ENCODE measurements at regions not wholly inside any gene's neighbourhood (a gene's known extent, or its start where the extent isn't known, plus 50 kb on each side); places are given as distances from the start of the nearest gene placed in this dataset.

DNA sequence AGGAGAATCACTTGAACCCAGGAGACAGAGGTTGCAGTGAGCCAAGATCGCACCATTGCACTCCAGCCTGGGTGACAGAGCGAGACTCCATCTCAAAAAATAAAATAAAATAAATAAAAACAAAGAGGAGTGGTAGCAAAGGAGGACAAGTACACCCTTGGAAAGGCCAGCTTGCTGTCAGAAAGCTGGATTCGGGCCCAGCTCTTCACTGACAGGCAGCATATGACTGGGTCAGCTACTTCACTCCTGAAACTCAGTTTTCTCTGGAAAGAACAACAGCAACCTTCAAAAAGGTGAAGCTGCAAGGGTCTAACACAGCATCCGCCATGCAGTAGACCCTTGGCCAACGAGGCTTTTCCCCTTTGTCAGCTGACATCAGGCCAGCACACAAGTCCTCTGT lies 156.0 kb upstream of the TIAM1 start:
- no peak for DNase-seq (ENCODE audit: low read depth in 2 of 2)

GRCh38 chr21:31498985-31499384 lies 154.9 kb upstream of the TIAM1 start:
- no peak for DNase-seq (ENCODE audit: low read depth in 2 of 2)

DNA sequence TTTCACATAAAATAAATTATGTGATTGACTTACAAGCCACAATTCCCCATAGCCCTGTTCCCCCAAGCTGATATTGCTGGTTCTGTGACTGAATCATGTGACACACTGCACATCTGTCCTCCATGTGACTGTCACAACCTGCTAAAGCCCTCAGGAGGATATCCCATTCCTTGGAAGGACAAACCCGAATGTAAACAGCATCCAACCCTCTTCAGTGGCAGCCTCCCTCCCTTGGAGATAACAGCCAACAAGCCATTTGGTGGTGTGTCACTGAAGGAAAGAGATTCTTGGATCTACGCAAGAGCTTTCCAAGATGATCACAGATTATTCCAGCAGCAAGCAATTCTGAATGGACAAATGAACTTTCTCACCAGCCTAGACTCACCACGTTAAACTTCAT lies 153.9 kb upstream of the TIAM1 start:
- no peak for DNase-seq (ENCODE audit: low read depth in 2 of 2)

- no peak for DNase-seq (ENCODE audit: low read depth in 2 of 2)
Measured at GRCh38 chr21:31493350-31493880, 149.4 kb upstream of the TIAM1 start.

DNA sequence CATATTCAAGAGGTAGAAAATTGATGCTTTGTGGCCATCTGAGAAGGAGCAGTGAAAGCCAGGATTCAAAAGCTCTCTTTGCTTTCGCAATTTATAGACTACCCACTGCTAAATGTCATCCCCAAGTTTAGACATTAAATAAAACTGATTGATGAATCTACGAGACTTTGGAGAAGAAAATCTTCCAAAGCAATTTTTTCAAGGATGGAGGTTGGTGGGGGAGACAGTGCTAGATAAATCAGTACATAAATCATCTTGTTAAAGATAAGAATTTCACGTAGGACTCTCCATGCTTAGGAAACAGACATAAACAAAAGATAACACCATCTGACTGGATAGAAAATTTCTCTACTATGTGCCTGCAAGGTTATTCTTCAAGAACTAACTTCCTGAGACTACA lies 147.6 kb upstream of the TIAM1 start:
- no peak for DNase-seq (ENCODE audit: low read depth in 2 of 2)

DNA sequence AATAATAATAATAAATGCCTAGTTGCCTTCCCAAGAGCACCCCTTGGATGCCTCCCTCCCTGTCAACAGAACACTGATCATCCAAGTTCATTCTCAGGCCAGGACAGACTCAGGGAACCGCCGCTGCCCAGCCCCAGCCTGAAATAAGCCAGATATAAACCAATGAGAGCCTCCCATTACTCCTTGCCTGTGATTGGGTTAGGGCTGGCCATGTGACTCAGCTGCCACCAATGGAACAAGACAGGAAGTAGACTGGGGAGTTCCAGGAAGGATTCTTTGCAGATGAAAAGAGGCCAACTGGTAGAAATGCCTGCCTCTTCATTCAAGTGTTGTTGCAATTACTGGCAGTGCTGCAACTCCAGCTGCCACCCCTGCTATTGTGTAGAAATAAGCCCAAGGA lies 146.4 kb upstream of the TIAM1 start:
- no peak for DNase-seq (ENCODE audit: low read depth in 2 of 2)

- no peak for DNase-seq (ENCODE audit: low read depth in 2 of 2)
Measured at GRCh38 chr21:31489726-31490125, 145.7 kb upstream of the TIAM1 start.

DNA sequence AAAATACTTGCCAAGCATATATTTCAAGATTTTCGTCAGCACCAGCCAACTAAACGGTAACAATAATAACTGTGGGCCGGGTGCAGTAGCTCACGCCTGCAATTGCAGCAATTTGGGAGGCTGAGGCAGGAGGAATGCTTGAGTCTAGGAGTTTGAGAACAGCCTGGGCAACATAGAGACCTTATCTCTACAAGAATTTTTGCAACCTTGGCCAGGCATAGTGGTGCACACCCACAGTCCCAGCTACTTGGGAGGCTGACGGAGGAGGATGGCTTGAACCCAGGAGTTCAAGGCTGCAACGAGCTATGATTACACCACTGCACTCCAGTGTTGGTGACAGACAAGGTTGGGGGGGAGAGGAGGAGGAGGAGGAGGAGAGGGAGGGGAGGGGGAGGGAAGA lies 145.0 kb upstream of the TIAM1 start:
- DNase-seq (ENCODE audit: low read depth in 2 of 2) = no peak

DNA sequence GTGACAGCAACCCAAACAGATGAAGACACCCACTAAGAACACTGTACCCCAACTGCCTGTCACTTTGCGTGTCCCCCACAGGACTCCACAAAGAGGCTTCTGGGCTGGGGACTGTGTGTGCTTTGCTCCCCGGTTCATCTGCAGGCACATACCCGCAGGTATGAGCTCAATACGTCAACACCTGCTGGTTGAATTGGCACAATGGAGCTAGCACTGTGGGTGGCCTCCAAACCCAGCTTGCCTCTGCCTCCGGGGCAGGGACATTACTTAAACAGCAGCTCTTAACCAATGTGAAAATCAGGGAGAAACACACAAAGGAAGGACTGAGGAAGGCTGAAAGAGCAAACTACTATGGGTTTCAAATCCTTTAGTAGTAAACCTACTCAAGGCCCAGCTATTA lies 140.2 kb upstream of the TIAM1 start:
- no peak for DNase-seq (ENCODE audit: low read depth in 2 of 2)

DNA sequence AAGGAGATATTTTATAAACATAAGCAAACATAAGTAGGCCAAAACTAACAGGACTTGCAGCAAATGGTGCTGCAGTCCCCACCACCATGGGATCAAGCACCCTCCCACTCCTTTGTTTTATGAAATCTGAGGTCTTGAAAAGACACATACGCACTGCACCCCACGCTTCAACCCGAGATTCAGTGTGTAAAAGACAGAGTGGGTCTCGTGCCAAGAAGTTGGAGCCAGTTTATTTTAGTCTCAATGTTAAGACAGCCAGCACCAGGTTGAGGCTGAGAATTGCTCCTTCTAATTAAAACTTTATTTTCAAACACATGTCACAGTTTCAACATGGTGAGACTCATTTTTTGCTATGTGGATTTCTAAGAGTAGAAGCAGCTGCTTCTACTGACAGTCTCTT lies 139.1 kb upstream of the TIAM1 start:
- no peak for DNase-seq (ENCODE audit: low read depth in 2 of 2)

DNA sequence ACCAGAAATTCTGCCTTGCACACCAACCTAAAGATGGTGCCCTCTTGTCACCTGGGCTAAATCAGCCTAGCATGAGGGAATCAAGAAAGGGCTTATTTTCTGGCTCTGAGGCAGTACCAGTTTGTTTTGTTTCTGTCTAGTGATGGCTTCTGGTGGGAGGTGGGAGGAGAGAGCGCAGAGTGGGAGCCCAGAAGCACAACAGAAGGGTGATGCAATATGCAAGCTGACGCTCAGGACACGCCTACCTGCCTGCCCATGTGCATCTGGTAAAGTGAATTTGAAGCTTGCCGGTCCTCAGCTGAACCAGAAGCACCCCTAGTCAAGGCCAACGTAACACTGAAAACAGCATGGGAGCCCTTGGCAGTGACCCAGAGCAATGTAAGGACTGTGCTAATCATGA lies 138.4 kb upstream of the TIAM1 start:
- no peak for DNase-seq (ENCODE audit: low read depth in 2 of 2)

DNA sequence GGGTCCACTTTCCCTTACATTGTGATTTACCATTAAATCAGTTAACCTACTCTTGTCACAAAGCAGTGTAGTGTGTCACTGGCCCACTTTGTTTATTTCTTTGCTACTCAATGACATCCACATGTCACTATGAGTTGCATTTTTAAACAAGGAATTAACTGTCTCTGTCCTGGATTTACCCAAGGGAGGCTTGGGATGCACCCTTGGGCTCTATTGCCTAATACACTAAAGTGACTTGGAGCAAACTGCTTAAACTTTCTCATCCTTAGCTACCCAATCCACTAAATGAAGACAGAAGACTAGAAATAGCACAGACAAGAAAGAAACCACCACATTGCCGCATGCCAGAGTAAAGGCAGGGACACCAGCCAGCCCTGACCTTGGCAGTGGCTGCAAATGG lies 136.2 kb upstream of the TIAM1 start:
- DNase-seq (ENCODE audit: low read depth in 2 of 2) = no peak

DNA sequence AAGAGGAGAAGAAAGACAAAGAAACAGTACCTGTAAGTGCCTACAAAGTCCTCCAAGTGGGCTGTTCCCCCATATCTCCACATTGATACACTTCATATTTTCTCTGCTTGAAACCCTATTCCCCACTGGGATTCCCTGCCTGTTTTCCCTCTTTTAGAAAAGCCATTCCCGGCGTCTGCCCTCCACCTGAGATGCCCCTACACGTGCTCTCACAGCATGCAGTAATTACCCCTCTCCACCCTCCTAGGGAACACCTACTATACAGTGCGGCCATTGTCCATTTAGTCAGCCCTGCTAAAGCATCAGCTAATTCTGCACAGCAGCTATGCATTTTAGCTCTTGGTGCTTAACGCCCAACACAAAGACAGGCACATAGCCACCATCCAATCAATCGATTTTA lies 135.7 kb upstream of the TIAM1 start:
- no peak for DNase-seq (ENCODE audit: low read depth in 2 of 2)

DNA sequence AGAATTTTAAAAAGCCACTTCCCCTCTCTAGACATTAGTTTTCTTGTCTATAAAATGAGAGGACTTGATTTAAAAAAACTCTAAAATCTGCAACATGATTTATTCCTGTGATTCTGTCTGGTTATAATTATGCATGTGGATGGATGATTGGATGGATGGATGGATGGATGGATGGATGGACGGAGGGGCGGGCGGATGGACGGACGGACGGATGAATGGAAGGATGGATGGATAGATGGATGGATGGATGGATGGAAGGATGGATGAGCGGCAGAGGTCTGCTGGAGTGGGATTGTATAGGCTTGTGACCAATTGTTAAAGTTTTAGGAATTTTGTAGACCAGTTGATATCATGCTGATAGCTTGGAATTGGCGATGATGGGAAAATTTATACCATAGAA lies 135.2 kb upstream of the TIAM1 start:
- no peak for DNase-seq (ENCODE audit: low read depth in 2 of 2)

DNA sequence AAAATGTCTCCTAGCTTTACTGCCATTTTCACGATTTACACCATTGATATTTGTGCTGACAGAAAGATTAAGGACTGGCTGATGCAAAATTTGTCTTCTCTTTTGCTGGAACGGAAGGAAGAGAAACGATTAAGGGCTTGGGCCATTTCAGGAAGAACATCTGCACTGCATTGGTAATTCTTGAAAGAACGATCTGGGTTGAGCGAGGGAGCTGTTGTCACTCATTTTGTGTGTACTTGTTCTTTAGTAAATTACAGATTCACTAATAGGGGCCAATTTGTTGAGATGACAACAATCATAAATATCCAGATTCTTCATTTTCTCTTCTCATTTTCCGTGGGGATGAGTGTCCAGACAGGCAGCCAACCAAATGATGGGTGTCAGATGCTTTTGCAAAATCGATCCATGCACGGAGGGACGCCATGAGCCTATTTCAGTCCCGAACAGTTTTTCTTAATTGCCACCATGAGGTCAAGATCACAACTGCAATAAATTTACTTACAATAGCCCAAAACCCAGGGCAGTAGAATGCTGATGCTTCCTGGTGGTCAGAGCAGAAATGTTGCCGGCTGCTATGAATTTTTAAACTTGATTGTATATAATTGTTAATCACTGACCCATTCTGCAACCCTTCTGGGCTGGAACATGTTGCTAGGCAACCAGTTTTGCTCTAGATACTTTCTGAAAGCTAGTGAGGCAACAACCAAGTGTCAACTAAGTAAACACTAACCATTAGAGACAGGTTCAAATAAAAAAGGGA lies 132.4 kb upstream of the TIAM1 start:
- no peak for DNase-seq (ENCODE audit: low read depth in 2 of 2)

DNA sequence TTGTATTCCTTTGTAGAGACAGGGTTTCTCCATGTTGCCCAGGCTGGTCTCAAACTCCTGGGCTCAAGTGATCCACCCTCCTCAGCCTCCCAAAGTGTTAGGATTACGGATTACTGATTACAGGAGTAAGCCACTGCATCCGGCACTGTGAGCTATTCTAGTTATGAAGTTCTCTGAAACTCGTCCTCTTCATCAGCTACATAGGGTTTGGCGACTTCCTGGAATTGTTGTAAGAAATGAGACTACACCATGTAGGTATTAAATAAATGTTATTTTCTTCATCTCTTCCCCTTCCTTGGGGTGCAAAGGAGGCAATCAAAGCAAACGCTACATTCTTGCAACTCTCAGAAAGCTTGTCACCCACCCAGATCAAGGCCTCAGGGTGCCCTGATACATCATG lies 131.2 kb upstream of the TIAM1 start:
- DNase-seq (ENCODE audit: low read depth in 2 of 2) = no peak

DNA sequence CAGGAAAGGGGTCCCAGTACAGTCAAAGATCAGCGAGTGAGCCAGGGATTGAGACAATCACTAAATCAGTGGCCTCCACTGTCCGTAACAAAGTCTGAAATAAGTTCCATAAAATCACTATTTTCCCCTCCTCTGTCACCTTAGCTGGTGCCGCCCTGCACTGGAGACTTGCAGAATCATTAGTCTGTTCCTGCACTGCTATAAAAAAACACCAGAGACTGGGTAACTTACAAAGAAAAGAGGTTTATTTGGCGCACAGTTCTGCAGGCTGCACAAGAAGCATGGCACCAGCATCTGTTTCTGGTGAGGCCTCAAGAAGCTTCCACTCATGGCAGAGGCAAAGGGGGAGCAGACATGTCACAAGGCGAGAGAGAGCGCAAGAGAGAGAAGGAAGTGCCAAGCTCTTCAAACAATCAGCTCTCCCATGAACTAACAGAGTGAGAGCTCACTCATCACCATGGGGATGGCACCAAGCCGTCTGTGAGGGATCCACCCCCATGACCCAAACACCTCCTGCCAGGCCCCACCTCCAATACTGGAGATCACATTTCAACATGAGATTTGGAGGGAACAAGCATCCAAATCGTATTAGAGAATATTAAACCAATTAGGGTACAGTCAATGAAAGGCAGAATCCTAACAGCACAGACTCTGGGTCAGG lies 129.8 kb upstream of the TIAM1 start:
- DNase-seq (ENCODE audit: low read depth in 2 of 2) = no peak

- DNase-seq (ENCODE audit: low read depth in 2 of 2) = no peak
Measured at GRCh38 chr21:31471865-31472264, 127.8 kb upstream of the TIAM1 start.

DNA sequence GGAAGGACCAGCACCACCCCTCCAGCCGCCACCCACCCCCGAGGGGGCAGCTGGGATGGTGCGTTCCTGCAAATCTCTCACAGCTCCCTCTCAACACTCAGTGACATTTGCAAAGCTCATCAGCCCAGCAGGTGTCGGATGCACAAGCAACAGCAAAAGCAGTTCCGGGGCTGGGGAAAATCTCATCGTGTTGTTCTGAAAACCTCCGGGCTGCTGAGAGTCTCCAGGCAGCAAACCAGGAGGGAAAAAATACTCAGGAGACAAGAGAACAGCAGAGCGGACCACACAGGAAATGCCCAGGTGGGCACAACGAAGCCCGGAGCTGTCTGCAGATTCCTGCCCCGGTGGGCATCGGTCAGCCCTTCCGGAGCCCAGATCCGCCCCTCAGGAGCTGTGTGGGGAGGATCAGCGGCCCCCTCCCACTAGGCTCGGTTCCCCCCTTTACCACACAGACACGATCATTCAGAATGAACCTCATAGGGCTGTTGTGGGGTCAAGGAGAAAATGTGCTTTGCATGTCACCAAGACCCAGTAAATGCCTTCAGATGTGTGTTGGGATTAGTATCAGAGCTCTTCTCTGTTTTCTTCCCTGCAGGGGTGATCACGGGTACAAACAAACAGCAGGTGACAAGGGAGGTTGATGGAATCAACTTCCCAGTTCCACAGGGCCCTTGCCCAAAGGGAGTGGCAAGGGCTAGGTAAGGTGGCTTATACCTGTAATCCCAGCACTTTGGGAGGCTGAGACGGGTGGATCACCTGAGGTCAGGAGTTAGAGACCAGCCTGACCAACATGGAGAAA lies 127.0 kb upstream of the TIAM1 start:
- DNase-seq (ENCODE audit: low read depth in 2 of 2) = no peak

DNA sequence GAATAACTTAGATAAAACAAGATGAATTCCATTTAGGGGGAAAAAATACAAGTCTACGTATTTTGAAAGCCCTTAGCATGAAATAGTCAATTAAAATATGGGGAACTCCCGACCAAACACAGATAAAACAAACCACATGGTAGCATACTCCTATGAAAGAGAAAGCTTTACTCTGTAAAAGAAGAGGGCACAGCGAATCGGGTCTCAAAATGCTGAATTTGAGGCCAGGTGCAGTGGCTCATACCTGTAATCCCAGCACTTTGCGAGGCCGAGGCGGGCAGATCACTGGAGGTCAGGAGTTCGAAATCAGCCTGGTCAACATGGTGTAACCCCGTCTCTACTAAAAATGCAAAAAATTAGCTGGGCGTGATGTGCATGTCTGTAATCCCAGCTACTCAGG lies 116.9 kb upstream of the TIAM1 start:
- no peak for DNase-seq (ENCODE audit: low read depth in 2 of 2)

GRCh38 chr21:31459457-31459856 lies 115.4 kb upstream of the TIAM1 start:
- no peak for DNase-seq (ENCODE audit: low read depth in 2 of 2)

- DNase-seq (ENCODE audit: low read depth in 2 of 2) = no peak
Measured at GRCh38 chr21:31457675-31458074, 113.6 kb upstream of the TIAM1 start.

- no peak for DNase-seq (ENCODE audit: low read depth in 2 of 2)
Measured at GRCh38 chr21:31456201-31456600, 112.1 kb upstream of the TIAM1 start.
